IPS-20b (cell line): ENCODE measurements at regions not wholly inside any gene's neighbourhood (a gene's known extent, or its start where the extent isn't known, plus 50 kb on each side); places are given as distances from the start of the nearest gene placed in this dataset.

Experiments used
- H3K27ac ChIP-seq: one replicate; pipeline ENCODE4 v1.5.1; 2013; ENCODE audit warnings: low read length
- H3K27me3 ChIP-seq: 2 replicates; pipeline ENCODE4 v1.6.1; 2013; ENCODE audit warnings: mild to moderate bottlenecking, low read length, inconsistent platforms; ENCODE audit not compliant: insufficient read depth
- H3K36me3 ChIP-seq: 2 replicates; pipeline ENCODE4 v1.6.1; 2013; ENCODE audit warnings: low read depth, mild to moderate bottlenecking, inconsistent platforms, low read length, moderate library complexity; ENCODE audit not compliant: insufficient read depth
- H3K4me1 ChIP-seq: 2 replicates; pipeline ENCODE4 v1.6.1; 2013; ENCODE audit warnings: mild to moderate bottlenecking, control low read depth, inconsistent platforms, low read length, moderate library complexity; ENCODE audit not compliant: insufficient read depth
- H3K4me3 ChIP-seq: 2 replicates; pipeline ENCODE4 v1.5.1; 2013; ENCODE audit warnings: mild to moderate bottlenecking, low read length, inconsistent platforms
- H3K9ac ChIP-seq: 2 replicates; pipeline ENCODE4 v1.6.1; 2013; ENCODE audit warnings: low read depth, mild to moderate bottlenecking, inconsistent platforms, low read length, moderate library complexity
- H3K9me3 ChIP-seq: 2 replicates; pipeline ENCODE4 v1.6.1; 2013; ENCODE audit warnings: mild to moderate bottlenecking, low read depth, low read length, inconsistent platforms; ENCODE audit not compliant: insufficient read depth

DNA sequence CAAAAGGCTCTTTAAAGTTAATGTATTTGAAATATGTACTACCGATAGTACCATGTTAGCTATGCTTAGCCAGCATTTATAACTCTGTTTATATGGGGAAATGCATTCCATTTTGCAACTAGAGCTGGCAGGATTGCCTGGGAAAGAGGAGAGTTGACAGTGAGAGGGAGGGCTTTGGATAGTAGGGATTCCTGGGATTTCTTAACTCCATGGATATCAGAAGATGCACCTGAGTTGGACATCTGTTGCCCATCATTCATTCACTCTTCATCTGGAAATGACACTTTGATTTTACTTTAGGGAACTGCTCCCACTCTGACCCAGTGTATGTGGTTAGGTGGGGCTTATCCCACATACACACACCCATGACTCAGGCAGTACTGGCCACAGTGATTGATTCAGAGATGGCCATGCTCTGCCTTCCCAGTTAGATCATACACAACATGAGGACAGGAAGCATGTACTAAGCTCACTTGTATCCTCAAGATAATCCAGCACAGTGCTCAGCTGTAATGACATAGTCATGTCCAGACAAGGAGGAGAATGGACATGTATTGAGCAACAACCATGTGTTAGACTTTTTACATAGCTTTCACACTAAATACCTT lies 248.8 kb downstream of the MREG start:
- H3K36me3 ChIP-seq, result no peaks in the 10 kb centered on the region

DNA sequence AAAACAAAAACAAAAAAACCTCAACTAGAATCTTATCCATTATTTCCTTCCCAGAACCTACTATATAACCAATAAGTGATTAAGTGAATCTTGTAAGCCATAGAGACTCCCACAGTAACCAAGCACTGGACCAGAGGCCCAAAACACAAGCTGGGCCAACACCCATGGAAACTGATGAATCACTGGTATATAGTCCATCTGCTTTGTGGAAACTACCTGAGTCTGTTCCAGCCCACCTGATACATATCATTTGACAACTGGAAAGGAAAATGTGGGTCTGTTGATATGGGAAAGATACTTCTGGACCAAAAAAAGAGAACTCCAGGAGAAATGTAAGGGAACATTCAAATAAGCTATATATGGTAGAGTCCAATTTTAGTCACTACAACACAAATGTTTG lies 252.8 kb downstream of the MREG start:
- no peak overlapping the region for H3K27ac ChIP-seq
- H3K27me3 ChIP-seq, result no peaks in the 10 kb centered on the region
- H3K9ac ChIP-seq, result no peak overlapping the region
- H3K4me1 ChIP-seq, result no peaks in the 10 kb centered on the region
- H3K9me3 ChIP-seq, result no peaks in the 10 kb centered on the region
- H3K4me3 ChIP-seq, result no peak overlapping the region
- no peaks in the 10 kb centered on the region for H3K36me3 ChIP-seq

More for the DNA sequence above, 248.8 kb downstream of the MREG start:
- Histone ChIP-seq H3K9ac (no peak overlapping the region), H3K27me3 (no peaks in the 10 kb centered on the region), H3K9me3 (no peaks in the 10 kb centered on the region), H3K4me1 (no peaks in the 10 kb centered on the region), H3K27ac (no peak overlapping the region), H3K4me3 (no peak overlapping the region)

DNA sequence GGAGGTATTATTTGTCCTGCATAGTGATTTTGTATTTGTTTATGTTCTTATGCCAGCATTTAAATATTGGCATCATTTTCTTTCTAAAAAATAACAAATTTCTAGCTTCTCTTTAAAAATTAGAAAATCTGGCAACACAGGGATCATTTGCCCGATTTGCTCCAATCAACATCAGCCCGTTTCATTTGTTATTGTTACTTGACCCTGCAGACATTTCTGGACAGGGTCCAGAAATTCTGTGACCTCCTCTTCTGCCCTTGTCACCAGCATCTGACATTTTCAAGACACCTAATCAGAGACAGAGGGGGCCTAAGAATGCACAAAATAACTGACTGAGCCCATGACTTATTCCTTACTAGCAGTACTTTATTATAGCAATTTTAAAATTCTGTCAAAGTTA lies 253.3 kb downstream of the MREG start:
- Histone ChIP-seq H3K27me3 (no peaks in the 10 kb centered on the region), H3K9ac (no peak overlapping the region), H3K4me1 (no peaks in the 10 kb centered on the region), H3K27ac (no peak overlapping the region), H3K36me3 (no peaks in the 10 kb centered on the region), H3K9me3 (no peaks in the 10 kb centered on the region), H3K4me3 (no peak overlapping the region)

DNA sequence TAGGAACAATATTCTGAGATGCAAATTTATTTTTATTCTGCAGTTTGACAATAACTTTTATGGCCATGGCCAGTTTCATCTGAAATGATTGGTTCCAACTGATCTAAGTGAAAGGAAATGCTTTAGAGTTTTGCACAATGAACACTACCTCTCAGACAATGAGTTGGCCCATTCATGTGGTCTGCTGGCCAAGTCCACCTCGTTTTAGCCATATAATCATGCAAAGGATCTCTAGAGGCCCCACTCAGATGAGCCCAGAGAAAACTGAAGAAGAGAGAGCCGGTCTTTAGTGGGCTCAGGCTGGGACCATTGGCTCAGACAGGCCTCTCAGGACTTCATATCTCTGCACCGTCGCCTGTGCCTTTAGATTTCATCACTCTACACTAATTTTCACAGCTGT lies 254.7 kb downstream of the MREG start:
- H3K9ac ChIP-seq, result no peak overlapping the region
- no peaks in the 10 kb centered on the region for H3K9me3 ChIP-seq
- H3K36me3 ChIP-seq, result no peaks in the 10 kb centered on the region
- H3K27ac ChIP-seq, result no peak overlapping the region
- H3K4me1 ChIP-seq, result no peaks in the 10 kb centered on the region
- H3K4me3 ChIP-seq, result no peak overlapping the region
- H3K27me3 ChIP-seq, result no peaks in the 10 kb centered on the region

DNA sequence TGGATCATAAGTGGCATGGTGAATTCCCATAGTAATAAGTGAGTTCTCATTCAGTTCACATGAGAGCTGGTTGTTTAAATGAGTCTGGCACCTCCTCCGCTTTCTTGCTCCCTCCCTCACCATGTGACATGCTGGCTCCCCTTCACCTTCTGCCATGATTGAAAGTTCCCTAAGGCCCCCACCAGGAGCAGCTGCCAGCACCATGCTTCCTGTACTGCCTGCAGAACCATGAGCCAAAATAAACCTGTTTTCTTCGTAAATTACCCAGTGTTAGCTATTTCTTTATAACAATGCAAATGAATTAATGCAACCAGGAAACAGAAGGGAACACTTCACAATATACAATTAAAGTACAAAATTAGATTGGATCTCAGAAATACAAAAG lies 257.0 kb downstream of the MREG start:
- Histone ChIP-seq H3K9me3 (no peaks in the 10 kb centered on the region), H3K27ac (no peak overlapping the region), H3K9ac (no peak overlapping the region), H3K36me3 (no peaks in the 10 kb centered on the region), H3K27me3 (no peaks in the 10 kb centered on the region), H3K4me1 (no peaks in the 10 kb centered on the region), H3K4me3 (no peak overlapping the region)

DNA sequence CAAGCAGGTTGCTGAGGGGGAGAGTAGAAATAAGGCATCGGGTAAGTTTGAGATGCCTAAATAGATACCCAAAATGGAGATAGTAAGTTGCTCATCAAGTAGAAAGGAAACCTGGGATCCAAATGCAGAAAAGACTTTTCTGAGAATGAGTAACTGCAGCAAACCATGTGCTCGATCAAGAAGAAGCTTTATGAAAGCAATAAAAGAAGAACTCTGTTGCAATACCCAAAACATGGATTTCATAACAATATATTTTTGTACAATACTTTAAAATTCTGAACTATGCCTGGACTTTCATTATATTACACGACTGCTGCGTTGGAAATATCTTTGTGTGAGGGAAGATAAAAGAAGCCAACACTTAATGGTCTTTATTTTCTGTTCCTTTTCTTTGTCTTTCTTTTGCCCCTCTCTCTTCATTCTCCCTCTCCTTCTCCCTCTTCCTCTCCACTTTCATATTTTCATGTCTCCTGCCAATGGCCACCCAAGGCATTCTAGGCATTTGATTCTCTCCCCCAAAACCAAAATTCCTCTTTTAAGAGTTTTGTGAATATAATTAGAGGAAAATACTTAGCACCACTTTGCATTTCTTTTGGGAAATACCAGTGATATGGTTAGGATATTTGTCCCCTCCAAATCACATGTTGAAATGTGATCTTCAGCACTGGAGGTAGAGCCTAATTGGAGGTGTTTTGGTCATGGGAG lies 257.6 kb downstream of the MREG start:
- no peaks in the 10 kb centered on the region for H3K9me3 ChIP-seq
- no peak overlapping the region for H3K9ac ChIP-seq
- H3K27ac ChIP-seq, result no peak overlapping the region
- no peak overlapping the region for H3K4me3 ChIP-seq
- no peaks in the 10 kb centered on the region for H3K36me3 ChIP-seq
- H3K27me3 ChIP-seq, result no peaks in the 10 kb centered on the region
- no peaks in the 10 kb centered on the region for H3K4me1 ChIP-seq

DNA sequence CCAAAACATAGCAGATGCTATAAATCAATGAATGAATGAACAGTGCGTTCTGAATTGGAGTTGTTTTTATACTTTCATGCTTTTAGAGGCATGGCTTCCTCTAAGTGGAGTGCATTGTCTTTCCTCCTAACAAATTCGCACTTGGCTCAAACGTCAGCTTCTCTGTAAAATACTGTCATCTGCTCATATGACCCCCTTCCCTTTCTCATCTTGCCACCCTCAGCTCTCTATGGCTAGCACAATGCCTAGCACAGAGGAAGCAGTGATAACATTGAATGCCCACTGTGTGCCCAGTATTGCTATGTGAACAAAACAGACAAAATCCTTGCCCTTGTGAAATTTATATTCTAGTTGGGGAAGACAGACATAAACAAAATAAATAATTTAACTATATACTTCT lies 258.8 kb downstream of the MREG start:
- Histone ChIP-seq H3K4me1 (no peaks in the 10 kb centered on the region), H3K27ac (no peak overlapping the region), H3K27me3 (no peaks in the 10 kb centered on the region), H3K36me3 (no peaks in the 10 kb centered on the region), H3K9ac (no peak overlapping the region), H3K9me3 (no peaks in the 10 kb centered on the region), H3K4me3 (no peak overlapping the region)

DNA sequence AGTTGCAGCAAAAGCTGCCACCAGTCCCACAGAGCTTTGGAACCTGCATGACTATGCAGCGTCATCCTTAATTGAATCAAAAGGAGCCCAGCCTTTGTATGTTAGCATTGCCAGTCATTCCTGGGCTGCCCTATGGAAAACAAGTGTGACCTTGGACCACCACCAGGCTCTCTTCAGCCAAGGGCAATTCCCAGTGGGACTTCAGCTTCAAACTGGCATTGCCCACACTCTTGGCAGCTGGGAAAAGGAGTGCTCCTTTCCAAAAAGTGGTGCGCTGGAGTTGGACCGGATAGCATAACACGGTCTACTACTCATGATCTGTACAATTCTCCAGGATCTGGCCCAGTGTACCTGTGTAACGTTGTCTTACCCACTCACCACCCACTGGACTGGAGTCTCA lies 259.5 kb downstream of the MREG start:
- no peaks in the 10 kb centered on the region for H3K4me1 ChIP-seq
- H3K36me3 ChIP-seq, result no peaks in the 10 kb centered on the region

DNA sequence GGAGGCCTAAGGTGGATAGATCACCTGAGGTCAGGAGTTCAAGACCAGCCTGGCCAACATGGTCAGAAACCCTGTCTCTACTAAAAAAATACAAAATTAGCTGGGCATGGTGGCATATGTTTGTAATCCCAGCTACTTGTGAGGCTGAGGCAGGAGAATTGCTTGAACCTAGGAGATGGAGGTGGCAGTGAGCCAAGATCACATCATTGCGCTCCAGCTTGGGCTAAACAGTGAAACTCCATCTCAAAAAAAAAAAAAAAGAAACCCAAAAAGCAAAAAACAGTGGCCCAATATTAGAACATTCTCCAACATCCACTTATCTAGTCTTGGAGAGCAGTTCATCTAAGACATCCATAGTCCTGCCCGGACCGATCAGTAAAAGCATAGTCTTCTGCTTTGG lies 260.4 kb downstream of the MREG start:
- H3K27me3 ChIP-seq, result no peaks in the 10 kb centered on the region
- no peak overlapping the region for H3K9ac ChIP-seq
- H3K4me3 ChIP-seq, result no peak overlapping the region
- no peaks in the 10 kb centered on the region for H3K4me1 ChIP-seq
- H3K27ac ChIP-seq, result no peak overlapping the region
- H3K9me3 ChIP-seq, result no peaks in the 10 kb centered on the region
- H3K36me3 ChIP-seq, result no peaks in the 10 kb centered on the region

More for the DNA sequence above, 259.5 kb downstream of the MREG start:
- Histone ChIP-seq H3K9ac (no peak overlapping the region), H3K27me3 (no peaks in the 10 kb centered on the region), H3K27ac (no peak overlapping the region), H3K4me3 (no peak overlapping the region), H3K9me3 (no peaks in the 10 kb centered on the region)

DNA sequence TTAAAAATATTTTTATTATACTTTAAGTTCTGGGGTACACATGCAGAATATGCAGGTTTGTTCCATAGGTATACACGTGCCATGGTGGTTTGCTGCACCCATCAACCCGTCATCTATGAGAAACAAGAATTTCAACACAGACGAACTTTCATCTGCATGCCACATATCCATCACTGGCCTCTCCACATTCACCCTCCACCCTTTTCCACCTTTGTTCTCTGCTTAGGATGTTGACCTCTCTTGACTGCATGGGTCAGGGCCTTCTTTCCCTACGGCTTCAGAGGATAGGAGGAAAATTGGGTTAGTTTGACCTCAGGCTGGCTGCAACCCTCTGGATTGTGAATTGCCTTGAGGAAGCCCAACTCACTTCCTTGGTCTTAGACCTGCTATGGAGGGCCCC lies 260.9 kb downstream of the MREG start:
- Histone ChIP-seq H3K27me3 (no peaks in the 10 kb centered on the region), H3K9ac (no peak overlapping the region), H3K4me1 (no peaks in the 10 kb centered on the region), H3K27ac (no peak overlapping the region), H3K9me3 (no peaks in the 10 kb centered on the region), H3K4me3 (no peak overlapping the region), H3K36me3 (no peaks in the 10 kb centered on the region)

DNA sequence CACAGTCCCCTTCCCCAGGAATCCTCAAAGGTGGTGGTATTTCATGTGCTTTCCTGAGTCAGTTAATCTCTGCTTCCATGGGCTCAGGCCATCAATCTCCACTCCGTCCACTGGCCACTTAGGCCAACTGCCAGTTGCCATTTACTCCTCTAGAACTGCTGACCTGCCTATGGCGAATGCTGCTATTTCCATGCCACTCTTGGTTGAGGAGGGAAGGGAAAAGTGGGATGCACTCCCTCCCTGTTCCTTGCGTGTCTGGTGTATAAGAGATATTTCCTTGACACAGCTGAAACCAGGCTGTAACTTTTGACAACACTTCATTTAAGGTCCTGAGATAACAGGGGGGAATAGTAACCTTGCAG lies 261.5 kb downstream of the MREG start:
- Histone ChIP-seq H3K27me3 (no peaks in the 10 kb centered on the region), H3K9me3 (no peaks in the 10 kb centered on the region), H3K4me1 (no peaks in the 10 kb centered on the region), H3K36me3 (no peaks in the 10 kb centered on the region), H3K27ac (no peak overlapping the region), H3K9ac (no peak overlapping the region), H3K4me3 (no peak overlapping the region)

DNA sequence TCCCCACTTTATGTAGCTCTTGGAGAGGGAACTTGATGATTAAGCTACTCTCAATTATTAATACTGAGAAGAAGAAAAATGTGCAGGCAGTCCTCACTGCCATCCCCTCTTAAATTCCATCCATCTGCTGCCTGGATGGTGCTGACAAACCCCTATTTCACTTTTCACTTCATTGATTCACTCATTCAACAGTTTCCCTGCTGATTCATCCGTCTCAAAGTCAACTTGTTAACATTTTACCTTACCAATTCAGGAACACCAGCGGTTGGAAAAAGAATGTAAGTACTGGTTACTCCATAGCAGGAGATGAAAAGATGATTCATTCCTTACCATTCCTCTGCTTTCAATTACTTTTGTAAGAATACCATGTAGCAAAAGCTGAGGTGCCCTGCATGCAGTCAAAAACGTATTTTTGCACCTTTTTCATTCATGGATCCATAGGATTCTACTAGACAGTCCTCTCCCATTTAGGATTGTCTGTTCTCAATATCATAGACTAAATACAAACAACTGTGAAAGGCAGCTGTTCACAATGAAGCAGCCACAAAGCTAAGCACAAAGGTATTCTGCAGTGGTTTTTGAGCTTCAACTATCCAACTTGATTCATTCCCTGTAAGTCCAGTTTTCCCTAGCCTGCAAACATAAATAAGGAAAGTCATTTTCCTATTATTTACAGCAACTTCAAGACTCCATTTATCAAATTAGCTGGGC lies 262.0 kb downstream of the MREG start:
- H3K27me3 ChIP-seq, result no peaks in the 10 kb centered on the region
- no peaks in the 10 kb centered on the region for H3K4me1 ChIP-seq

More for the DNA sequence above, 262.0 kb downstream of the MREG start:
- Histone ChIP-seq H3K27ac (no peak overlapping the region), H3K9ac (no peak overlapping the region), H3K36me3 (no peaks in the 10 kb centered on the region), H3K9me3 (no peaks in the 10 kb centered on the region), H3K4me3 (no peak overlapping the region)
